HG03342 (cell line): ENCODE measurements at regions not wholly inside any gene's neighbourhood (a gene's known extent, or its start where the extent isn't known, plus 50 kb on each side); places are given as distances from the start of the nearest gene placed in this dataset.
"Not testable (repeated sequence)": the region's sequence is repeated elsewhere in the genome, so short reads cannot be mapped to it uniquely, and the experiment has no call there.

ENCODE experiments used
- ATAC-seq: cut with Tn5 transposase; IDR thresholded peaks from one replicate; pipeline ENCODE4 v1.9.1; 2021; ENCODE audit warnings: mild to moderate bottlenecking, moderate library complexity; ENCODE audit not compliant: unreplicated experiment

GRCh38 chr5:91840412-91840811 lies 457.3 kb upstream of the ARRDC3 start:
- no peak for ATAC-seq

GRCh38 chr5:91839721-91840120 lies 456.6 kb upstream of the ARRDC3 start:
- ATAC-seq, result no peak

GRCh38 chr5:91839233-91839632 lies 456.1 kb upstream of the ARRDC3 start:
- ATAC-seq, result no peak

GRCh38 chr5:91830361-91830953 lies 447.3 kb upstream of the ARRDC3 start:
- ATAC-seq, result no peak

GRCh38 chr5:91825618-91826017 lies 442.5 kb upstream of the ARRDC3 start:
- no peak for ATAC-seq

GRCh38 chr5:91824406-91824805 lies 441.3 kb upstream of the ARRDC3 start:
- ATAC-seq, result no peak

- ATAC-seq, result no peak
Observed at GRCh38 chr5:91820874-91821273, 437.8 kb upstream of the ARRDC3 start.

GRCh38 chr5:91816681-91817080 lies 433.6 kb upstream of the ARRDC3 start:
- no peak for ATAC-seq

GRCh38 chr5:91797576-91797975 lies 414.5 kb upstream of the ARRDC3 start:
- no peak for ATAC-seq

- no peak for ATAC-seq
Observed at GRCh38 chr5:91794856-91795548, 411.9 kb upstream of the ARRDC3 start.

GRCh38 chr5:91794455-91794854 lies 411.3 kb upstream of the ARRDC3 start:
- no peak for ATAC-seq

- ATAC-seq, result no peak
Observed at GRCh38 chr5:91787718-91788117, 404.6 kb upstream of the ARRDC3 start.

- ATAC-seq, result no peak
Observed at GRCh38 chr5:91777671-91778070, 394.6 kb upstream of the ARRDC3 start.

- no peak for ATAC-seq
Observed at GRCh38 chr5:91776249-91776648, 393.1 kb upstream of the ARRDC3 start.

GRCh38 chr5:91770400-91770799 lies 387.3 kb upstream of the ARRDC3 start:
- ATAC-seq, result no peak

- ATAC-seq, result not testable (repeated sequence)
Observed at GRCh38 chr5:91757383-91757782, 374.3 kb upstream of the ARRDC3 start.

GRCh38 chr5:91754990-91755389 lies 371.9 kb upstream of the ARRDC3 start:
- no peak for ATAC-seq

GRCh38 chr5:91744470-91744869 lies 361.4 kb upstream of the ARRDC3 start:
- ATAC-seq, result not testable (repeated sequence)

- no peak for ATAC-seq
Observed at GRCh38 chr5:91742550-91742949, 359.4 kb upstream of the ARRDC3 start.

GRCh38 chr5:91741764-91742505 lies 358.8 kb upstream of the ARRDC3 start:
- no peak for ATAC-seq

- ATAC-seq, result no peak
Observed at GRCh38 chr5:91730026-91730425, 346.9 kb upstream of the ARRDC3 start.

- no peak for ATAC-seq
Observed at GRCh38 chr5:91727463-91727862, 344.3 kb upstream of the ARRDC3 start.
